AG20443 (cell line): ENCODE measurements at regions not wholly inside any gene's neighbourhood (a gene's known extent, or its start where the extent isn't known, plus 50 kb on each side); places are given as distances from the start of the nearest gene placed in this dataset.
"Not testable (repeated sequence)": the region's sequence is repeated elsewhere in the genome, so short reads cannot be mapped to it uniquely, and the experiment has no call there.

Source experiments
- DNase-seq: peaks from one replicate; pipeline ENCODE4 v3.0.0; 2012; ENCODE audit warnings: low spot score, mixed read lengths

GRCh38 chr2:182595650-182596049, 120.4 kb upstream of the DNAJC10 start:
- DNase-seq: no peak

- DNase-seq: no peak
Observed at GRCh38 chr2:182597570-182598295, 118.3 kb upstream of the DNAJC10 start.

GRCh38 chr2:182598626-182599025, 117.4 kb upstream of the DNAJC10 start:
- DNase-seq: no peak

GRCh38 chr2:182605166-182605565, 110.9 kb upstream of the DNAJC10 start:
- DNase-seq: no peak

- no peak for DNase-seq
Observed at GRCh38 chr2:182606728-182607681, 109.1 kb upstream of the DNAJC10 start.

GRCh38 chr2:182608181-182608845, 107.7 kb upstream of the DNAJC10 start:
- no peak for DNase-seq

GRCh38 chr2:182609005-182609404, 107.1 kb upstream of the DNAJC10 start:
- DNase-seq: not testable (repeated sequence)

- DNase-seq: no peak
Observed at GRCh38 chr2:182610231-182610630, 105.8 kb upstream of the DNAJC10 start.

- DNase-seq: no peak
Observed at GRCh38 chr2:182611009-182611408, 105.0 kb upstream of the DNAJC10 start.

- no peak for DNase-seq
Observed at GRCh38 chr2:182615036-182615435, 101.0 kb upstream of the DNAJC10 start.

- peak; percentile 68 for DNase-seq
Observed at GRCh38 chr2:182616471-182617393, 99.3 kb upstream of the DNAJC10 start.

- no peak for DNase-seq
Observed at GRCh38 chr2:182618672-182619079, 97.4 kb upstream of the DNAJC10 start.

- no peak for DNase-seq
Observed at GRCh38 chr2:182619276-182619675, 96.8 kb upstream of the DNAJC10 start.

- DNase-seq: no peak
Observed at GRCh38 chr2:182621191-182621590, 94.9 kb upstream of the DNAJC10 start.

- DNase-seq: no peak
Observed at GRCh38 chr2:182621810-182622209, 94.2 kb upstream of the DNAJC10 start.

GRCh38 chr2:182622231-182622630, 93.8 kb upstream of the DNAJC10 start:
- DNase-seq: no peak

GRCh38 chr2:182625814-182626213, 90.2 kb upstream of the DNAJC10 start:
- no peak for DNase-seq

- no peak for DNase-seq
Observed at GRCh38 chr2:182628916-182629315, 87.1 kb upstream of the DNAJC10 start.

GRCh38 chr2:182630207-182630606, 85.8 kb upstream of the DNAJC10 start:
- DNase-seq: no peak

- DNase-seq: no peak
Observed at GRCh38 chr2:182631299-182631698, 84.8 kb upstream of the DNAJC10 start.

GRCh38 chr2:182634386-182634785, 81.7 kb upstream of the DNAJC10 start:
- no peak for DNase-seq
